Type B pancreatic cell (in vitro differentiated cells): ENCODE measurements at regions not wholly inside any gene's neighbourhood (a gene's known extent, or its start where the extent isn't known, plus 50 kb on each side); places are given as distances from the start of the nearest gene placed in this dataset.

Experiments used
- DNase-seq: peaks from one replicate; pipeline ENCODE4 v3.0.0; 2021; ENCODE audit warnings: mixed read lengths; ENCODE audit not compliant: unreplicated experiment; ENCODE audit errors: extremely low spot score
- H3K27ac Mint-ChIP-seq: 2 replicates; pipeline ENCODE4 v1.8.0; 2021; ENCODE audit warnings: mild to moderate bottlenecking, mixed read lengths
- H3K27me3 Mint-ChIP-seq: 2 replicates; pipeline ENCODE4 v1.8.0; 2021; ENCODE audit warnings: mixed read lengths
- H3K36me3 Mint-ChIP-seq: 2 replicates; pipeline ENCODE4 v1.8.0; 2021; ENCODE audit warnings: mixed read lengths
- H3K4me1 Mint-ChIP-seq: one replicate; pipeline ENCODE4 v1.8.0; 2021; ENCODE audit warnings: mixed read lengths; ENCODE audit not compliant: unreplicated experiment
- H3K4me3 Mint-ChIP-seq: 2 replicates; pipeline ENCODE4 v1.8.0; 2021; ENCODE audit warnings: mild to moderate bottlenecking, mixed read lengths
- H3K9me3 Mint-ChIP-seq: 2 replicates; pipeline ENCODE4 v1.8.0; 2021; ENCODE audit warnings: mixed read lengths
- CTCF ChIP-seq: fragments of 200-600 bp; sonication (generic); conservative IDR thresholded peaks from 2 replicates; pipeline ENCODE4 v1.5.0; 2021; ENCODE audit warnings: antibody characterized with exemption, mild to moderate bottlenecking

DNA sequence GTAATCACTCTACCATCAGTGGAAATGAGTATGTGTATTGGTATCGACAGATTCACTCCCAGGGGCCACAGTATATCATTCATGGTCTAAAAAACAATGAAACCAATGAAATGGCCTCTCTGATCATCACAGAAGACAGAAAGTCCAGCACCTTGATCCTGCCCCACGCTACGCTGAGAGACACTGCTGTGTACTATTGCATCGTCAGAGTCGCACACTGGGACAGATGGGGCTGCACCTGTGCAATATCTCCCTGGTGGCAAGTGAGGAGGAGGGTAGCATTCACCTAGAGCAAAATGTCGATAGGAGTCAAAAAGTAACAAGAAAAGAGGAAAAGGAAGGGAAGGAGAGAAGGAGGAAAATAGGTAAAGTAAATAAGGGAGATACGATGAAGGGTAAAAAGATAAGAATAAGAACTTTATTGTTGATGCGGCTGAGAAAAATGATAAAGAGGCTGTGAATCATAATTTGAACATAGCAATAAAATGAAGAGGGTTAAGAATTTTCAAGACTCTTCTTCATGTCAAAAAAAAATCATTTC lies 450.5 kb upstream of the OR4E1 start:
- Mint-ChIP-seq H3K27me3 (no peaks in the 10 kb centered on the region), H3K9me3 (no peaks in the 10 kb centered on the region), H3K36me3 (no peaks in the 10 kb centered on the region), H3K4me3 (no peak overlapping the region), H3K27ac (no peak overlapping the region), H3K4me1 (no peaks in the 10 kb centered on the region)
- DNase-seq: no peak
- no peak for TF ChIP-seq CTCF

- peaks cover 3% of the 10 kb centered on the region for H3K27me3 Mint-ChIP-seq
- no peak overlapping the region for H3K4me3 Mint-ChIP-seq
- no peak for DNase-seq
- no peaks in the 10 kb centered on the region for H3K36me3 Mint-ChIP-seq
- no peak for TF ChIP-seq CTCF
- H3K9me3 Mint-ChIP-seq: no peaks in the 10 kb centered on the region
- no peak overlapping the region for H3K27ac Mint-ChIP-seq
- H3K4me1 Mint-ChIP-seq: no peaks in the 10 kb centered on the region
Measured at GRCh38 chr14:22122829-22123560, 449.4 kb upstream of the OR4E1 start.

- Mint-ChIP-seq H3K9me3 (no peaks in the 10 kb centered on the region), H3K36me3 (no peaks in the 10 kb centered on the region), H3K27ac (no peak overlapping the region), H3K27me3 (peaks cover 3% of the 10 kb centered on the region), H3K4me1 (no peaks in the 10 kb centered on the region), H3K4me3 (no peak overlapping the region)
- peak; percentile 50 for TF ChIP-seq CTCF
- DNase-seq: no peak
Measured at GRCh38 chr14:22122227-22122818, 448.7 kb upstream of the OR4E1 start.

- Mint-ChIP-seq H3K9me3 (no peaks in the 10 kb centered on the region), H3K36me3 (no peaks in the 10 kb centered on the region), H3K4me3 (no peak overlapping the region), H3K4me1 (no peaks in the 10 kb centered on the region), H3K27ac (no peak overlapping the region), H3K27me3 (peaks cover 7% of the 10 kb centered on the region)
- no peak for TF ChIP-seq CTCF
- DNase-seq: no peak
Measured at GRCh38 chr14:22118899-22119477, 445.4 kb upstream of the OR4E1 start.

DNA sequence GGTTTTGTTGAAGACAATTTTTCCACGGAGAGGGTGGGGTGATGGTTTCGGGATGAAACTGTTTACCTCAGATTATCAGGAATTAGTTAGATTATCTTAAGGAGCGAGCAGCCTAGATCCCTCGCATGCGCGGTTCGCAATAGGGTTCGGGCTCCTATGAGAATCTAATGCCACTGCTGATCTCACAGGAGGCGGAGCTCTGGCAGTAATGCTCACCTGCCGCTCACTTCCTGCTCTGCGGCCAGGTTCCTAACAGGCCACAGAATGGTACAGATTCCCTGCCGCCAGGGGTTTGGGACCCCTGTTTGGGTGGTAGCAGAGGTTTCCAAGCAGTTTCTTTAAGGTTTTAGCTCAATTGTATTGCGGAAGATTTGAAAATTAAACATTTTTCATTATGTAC lies 439.8 kb upstream of the OR4E1 start:
- DNase-seq: no peak
- no peak overlapping the region for H3K4me3 Mint-ChIP-seq
- no peak overlapping the region for H3K27ac Mint-ChIP-seq
- no peak for TF ChIP-seq CTCF
- no peaks in the 10 kb centered on the region for H3K4me1 Mint-ChIP-seq
- H3K27me3 Mint-ChIP-seq: peaks cover 13% of the 10 kb centered on the region
- H3K36me3 Mint-ChIP-seq: no peaks in the 10 kb centered on the region
- H3K9me3 Mint-ChIP-seq: no peaks in the 10 kb centered on the region
